ENCODE measurements at regions not wholly inside any gene's neighbourhood (a gene's known extent, or its start where the extent isn't known, plus 50 kb on each side); places are given as distances from the start of the nearest gene placed in this dataset.

GRCh38 chr5:68751661-68752060 lies 342.2 kb upstream of the SLC30A5 start:
- Histone ChIP-seq H3K79me2 (ENCODE audit: insufficient read depth, low read length) (no peaks in the 10 kb centered on the region), H3K9ac (ENCODE audit: insufficient read depth, low read length, poor library complexity, severe bottlenecking) (no peak overlapping the region), H3K27me3 (ENCODE audit: control insufficient read depth in 2 of 2, insufficient read depth in 2 of 2, low read length in 2 of 2) (no peaks in the 10 kb centered on the region), H3K4me1 (ENCODE audit: control insufficient read depth in 1 of 2, insufficient read depth in 2 of 2, low read length in 2 of 2) (no peaks in the 10 kb centered on the region), H3K4me2 (replicated peaks; ENCODE audit: extremely low read depth, low read length, poor library complexity, severe bottlenecking) (no peak overlapping the region), H2AFZ (ENCODE audit: insufficient read depth, low read depth, low read length, poor library complexity, severe bottlenecking) (no peak overlapping the region), H3K9me3 (replicated peaks in 1 of 2; ENCODE audit: control insufficient read depth in 1 of 2, insufficient read depth in 1 of 2, low read length in 2 of 2) (no peaks in the 10 kb centered on the region), H3K4me3 (replicated peaks in 1 of 3; ENCODE audit: low read depth in 2 of 3, low read length in 3 of 3) (no peak overlapping the region), H3K36me3 (replicated peaks in 1 of 2; ENCODE audit: control insufficient read depth in 1 of 2, insufficient read depth in 2 of 2, low read length in 2 of 2) (no peaks in the 10 kb centered on the region), H4K20me1 (ENCODE audit: insufficient read depth, low read length) (no peaks in the 10 kb centered on the region), H3K27ac (ENCODE audit: low read depth in 1 of 2, low read length in 2 of 2) (no peak overlapping the region)
- Mint-ChIP-seq H3K27ac (no peak overlapping the region), H3K27me3 (ENCODE audit: low read depth in 3 of 3) (peaks cover 1 to 3% (median 2%) of the 10 kb centered on the region in 3 donors), H3K36me3 (no peaks in the 10 kb centered on the region), H3K4me1 (peaks cover 5% of the 10 kb centered on the region), H3K4me3 (no peak overlapping the region), H3K9me3 (no peaks in the 10 kb centered on the region)
- no peak for DNase-seq
- TF ChIP-seq CTCF (IDR thresholded peaks at IDR 0.05): no peak
- intact Hi-C loops (cut with micrococcal nuclease): no loop called here
- no CpG with 5 or more reads among the region's 3 CpGs for WGBS (ENCODE audit: insufficient coverage)

DNA sequence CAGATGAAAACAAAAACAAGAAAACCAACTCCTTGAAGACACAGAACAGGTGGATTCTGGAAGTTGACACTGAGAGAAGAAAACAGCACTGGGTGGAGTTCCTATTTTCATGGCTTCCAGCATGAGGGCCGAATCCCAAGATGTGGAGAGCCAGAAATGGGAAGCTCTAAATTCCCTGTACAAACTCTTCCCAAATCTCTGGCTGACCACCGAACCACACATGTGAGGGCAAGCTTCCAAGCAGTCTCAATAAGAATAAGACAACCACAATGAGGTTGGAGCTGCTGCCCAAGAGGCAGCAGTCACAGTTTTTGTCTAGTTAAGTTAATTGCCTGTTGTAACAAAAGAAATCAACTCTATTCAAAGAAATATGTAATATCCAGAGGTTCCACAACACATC lies 339.3 kb upstream of the SLC30A5 start:
- no peak for TF ChIP-seq CTCF (IDR thresholded peaks at IDR 0.05)
- Histone ChIP-seq H3K4me1 (ENCODE audit: control insufficient read depth in 1 of 2, insufficient read depth in 2 of 2, low read length in 2 of 2) (no peaks in the 10 kb centered on the region), H3K79me2 (ENCODE audit: insufficient read depth, low read length) (no peaks in the 10 kb centered on the region), H3K36me3 (replicated peaks in 1 of 2; ENCODE audit: control insufficient read depth in 1 of 2, insufficient read depth in 2 of 2, low read length in 2 of 2) (no peaks in the 10 kb centered on the region), H4K20me1 (ENCODE audit: insufficient read depth, low read length) (no peaks in the 10 kb centered on the region), H3K9ac (ENCODE audit: insufficient read depth, low read length, poor library complexity, severe bottlenecking) (no peak overlapping the region), H3K4me3 (replicated peaks in 1 of 3; ENCODE audit: low read depth in 2 of 3, low read length in 3 of 3) (no peak overlapping the region), H2AFZ (ENCODE audit: insufficient read depth, low read depth, low read length, poor library complexity, severe bottlenecking) (no peak overlapping the region), H3K9me3 (replicated peaks in 1 of 2; ENCODE audit: control insufficient read depth in 1 of 2, insufficient read depth in 1 of 2, low read length in 2 of 2) (no peaks in the 10 kb centered on the region), H3K4me2 (replicated peaks; ENCODE audit: extremely low read depth, low read length, poor library complexity, severe bottlenecking) (no peak overlapping the region), H3K27me3 (ENCODE audit: control insufficient read depth in 2 of 2, insufficient read depth in 2 of 2, low read length in 2 of 2) (no peaks in the 10 kb centered on the region), H3K27ac (ENCODE audit: low read depth in 1 of 2, low read length in 2 of 2) (no peak overlapping the region)
- peaks cover 1 to 2% (median 2%) of the 10 kb centered on the region in 3 donors for H3K27me3 Mint-ChIP-seq (ENCODE audit: low read depth in 3 of 3)
- H3K4me1 Mint-ChIP-seq: peaks cover 5% of the 10 kb centered on the region
- WGBS (ENCODE audit: insufficient coverage): no CpG with 5 or more reads among the region's 2 CpGs
- H3K27ac Mint-ChIP-seq: no peak overlapping the region
- intact Hi-C loops (cut with micrococcal nuclease): no loop called here
- DNase-seq: no peak
- no peaks in the 10 kb centered on the region for H3K36me3 Mint-ChIP-seq
- no peak overlapping the region for H3K4me3 Mint-ChIP-seq
- no peaks in the 10 kb centered on the region for H3K9me3 Mint-ChIP-seq

Data from CD14-positive monocyte (primary cell).